ENCODE measurements at regions not wholly inside any gene's neighbourhood (a gene's known extent, or its start where the extent isn't known, plus 50 kb on each side); places are given as distances from the start of the nearest gene placed in this dataset.

DNA sequence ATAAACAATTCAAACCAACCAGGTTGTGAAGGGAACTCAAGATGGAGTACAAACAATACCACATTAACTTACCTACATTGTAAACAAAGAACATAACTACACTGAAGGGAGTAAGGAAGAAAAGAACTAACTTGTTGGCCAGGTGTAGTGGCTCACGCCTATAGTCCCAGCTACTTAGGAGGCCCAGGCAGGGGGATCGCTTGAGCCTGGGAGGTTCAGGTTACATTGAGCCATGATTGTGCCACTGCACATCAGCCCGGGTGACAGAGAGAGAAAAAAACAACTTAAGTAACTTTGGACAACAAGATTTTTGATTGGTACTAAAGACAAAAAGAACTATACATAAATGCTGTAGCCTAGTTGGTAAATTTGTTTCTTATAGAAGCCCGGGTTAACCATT, 68.8 kb downstream of the TRIL start:
- H3K4me3 Mint-ChIP-seq (ENCODE audit: unreplicated experiment) = no peak overlapping the region
- H3K9me3 Mint-ChIP-seq (ENCODE audit: unreplicated experiment) = peaks cover 12% of the 10 kb centered on the region
- peaks cover 56% of the 10 kb centered on the region for H3K27me3 Mint-ChIP-seq (ENCODE audit: unreplicated experiment)
- no peaks in the 10 kb centered on the region for H3K36me3 Mint-ChIP-seq (ENCODE audit: unreplicated experiment)
- DNase-seq (ENCODE audit: extremely low spot score, unreplicated experiment) = no peak
- no peaks in the 10 kb centered on the region for H3K4me1 Mint-ChIP-seq (ENCODE audit: unreplicated experiment)
- H3K27ac Mint-ChIP-seq (ENCODE audit: unreplicated experiment) = no peak overlapping the region
- TF ChIP-seq, protein P1, sequence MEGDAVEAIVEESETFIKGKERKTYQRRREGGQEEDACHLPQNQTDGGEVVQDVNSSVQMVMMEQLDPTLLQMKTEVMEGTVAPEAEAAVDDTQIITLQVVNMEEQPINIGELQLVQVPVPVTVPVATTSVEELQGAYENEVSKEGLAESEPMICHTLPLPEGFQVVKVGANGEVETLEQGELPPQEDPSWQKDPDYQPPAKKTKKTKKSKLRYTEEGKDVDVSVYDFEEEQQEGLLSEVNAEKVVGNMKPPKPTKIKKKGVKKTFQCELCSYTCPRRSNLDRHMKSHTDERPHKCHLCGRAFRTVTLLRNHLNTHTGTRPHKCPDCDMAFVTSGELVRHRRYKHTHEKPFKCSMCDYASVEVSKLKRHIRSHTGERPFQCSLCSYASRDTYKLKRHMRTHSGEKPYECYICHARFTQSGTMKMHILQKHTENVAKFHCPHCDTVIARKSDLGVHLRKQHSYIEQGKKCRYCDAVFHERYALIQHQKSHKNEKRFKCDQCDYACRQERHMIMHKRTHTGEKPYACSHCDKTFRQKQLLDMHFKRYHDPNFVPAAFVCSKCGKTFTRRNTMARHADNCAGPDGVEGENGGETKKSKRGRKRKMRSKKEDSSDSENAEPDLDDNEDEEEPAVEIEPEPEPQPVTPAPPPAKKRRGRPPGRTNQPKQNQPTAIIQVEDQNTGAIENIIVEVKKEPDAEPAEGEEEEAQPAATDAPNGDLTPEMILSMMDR (IDR thresholded peaks at IDR 0.05) = no peak

DNA sequence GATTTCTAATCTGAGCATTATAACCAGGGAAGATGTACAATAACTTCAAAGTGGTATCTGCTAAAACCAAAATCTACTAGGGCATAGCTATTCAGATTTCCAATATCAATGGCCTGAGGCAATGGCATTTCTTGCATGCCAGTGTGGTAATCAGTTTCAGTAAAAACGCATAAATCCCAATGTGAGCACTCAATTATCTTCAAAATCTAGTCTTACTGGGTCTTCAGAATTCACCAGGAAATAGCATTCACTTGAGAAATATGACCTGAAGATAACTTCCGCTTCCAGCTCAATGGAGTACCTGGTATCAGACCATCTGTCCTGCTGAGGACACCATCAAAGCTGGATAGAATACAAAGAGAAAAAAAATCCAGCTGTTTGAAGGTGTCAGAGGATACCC, 72.4 kb downstream of the TRIL start:
- Mint-ChIP-seq H3K4me1 (ENCODE audit: unreplicated experiment) (no peaks in the 10 kb centered on the region), H3K4me3 (ENCODE audit: unreplicated experiment) (no peak overlapping the region), H3K9me3 (ENCODE audit: unreplicated experiment) (peaks cover 12% of the 10 kb centered on the region), H3K27me3 (ENCODE audit: unreplicated experiment) (peaks cover 70% of the 10 kb centered on the region), H3K36me3 (ENCODE audit: unreplicated experiment) (no peaks in the 10 kb centered on the region), H3K27ac (ENCODE audit: unreplicated experiment) (no peak overlapping the region)
- TF ChIP-seq, protein P1 (IDR thresholded peaks at IDR 0.05) = no peak
- DNase-seq (ENCODE audit: extremely low spot score, unreplicated experiment) = no peak

DNA sequence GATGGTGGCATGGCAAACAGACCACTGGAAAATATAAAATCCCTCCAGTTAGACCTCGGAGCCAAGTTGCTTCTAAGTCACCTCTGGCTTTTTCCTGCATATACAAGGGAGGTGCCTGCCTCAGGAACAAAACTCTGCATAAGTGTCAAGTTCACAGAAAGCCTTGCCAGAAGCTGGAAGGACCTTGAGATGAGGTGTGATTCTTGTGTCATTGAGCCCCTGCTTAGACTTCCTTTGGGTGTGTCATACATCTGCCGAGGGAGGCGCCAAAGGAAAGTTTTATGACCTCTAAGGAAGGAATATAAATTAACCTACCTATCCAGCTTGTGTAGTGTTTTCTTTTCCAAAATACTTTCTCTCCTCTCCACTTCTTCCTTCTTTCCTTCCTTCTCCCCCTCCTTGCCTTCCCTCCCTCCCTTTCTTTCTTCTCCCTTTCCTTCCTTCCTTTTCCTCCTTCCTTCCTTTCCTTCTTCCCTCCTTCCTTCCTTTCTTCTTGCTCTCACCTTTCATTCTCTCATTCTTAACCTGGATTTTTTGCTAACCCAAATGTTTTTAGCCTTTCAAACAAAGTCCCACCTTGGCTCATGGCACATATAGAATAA, 75.2 kb downstream of the TRIL start:
- Mint-ChIP-seq H3K27ac (ENCODE audit: unreplicated experiment) (no peak overlapping the region), H3K4me1 (ENCODE audit: unreplicated experiment) (no peaks in the 10 kb centered on the region), H3K36me3 (ENCODE audit: unreplicated experiment) (no peaks in the 10 kb centered on the region), H3K4me3 (ENCODE audit: unreplicated experiment) (no peak overlapping the region), H3K9me3 (ENCODE audit: unreplicated experiment) (peaks cover 12% of the 10 kb centered on the region), H3K27me3 (ENCODE audit: unreplicated experiment) (peaks cover 66% of the 10 kb centered on the region)
- DNase-seq (ENCODE audit: extremely low spot score, unreplicated experiment) = no peak
- TF ChIP-seq, protein P1 (IDR thresholded peaks at IDR 0.05) = no peak

DNA sequence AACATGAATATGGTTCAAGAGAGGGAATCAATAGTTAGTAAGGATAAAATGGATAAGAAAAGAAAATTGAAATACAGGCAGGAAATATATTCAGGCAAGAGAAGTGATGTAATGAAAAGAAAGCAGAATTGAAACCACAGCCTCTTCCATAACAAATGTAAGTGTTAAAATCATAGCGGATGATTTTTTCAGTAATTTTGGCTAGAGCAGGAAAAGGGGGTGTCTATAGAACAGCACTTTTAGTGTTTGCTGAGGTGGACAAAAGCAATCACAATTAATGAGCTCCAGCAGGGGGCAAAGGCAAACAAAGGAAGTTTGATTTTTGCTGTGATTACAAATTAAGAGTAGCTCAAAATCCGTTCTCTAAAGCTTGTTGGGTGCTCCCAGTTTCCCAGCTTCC, 79.0 kb downstream of the TRIL start:
- no peaks in the 10 kb centered on the region for H3K4me1 Mint-ChIP-seq (ENCODE audit: unreplicated experiment)
- H3K4me3 Mint-ChIP-seq (ENCODE audit: unreplicated experiment) = no peak overlapping the region
- no peak overlapping the region for H3K27ac Mint-ChIP-seq (ENCODE audit: unreplicated experiment)
- peaks cover 49% of the 10 kb centered on the region for H3K27me3 Mint-ChIP-seq (ENCODE audit: unreplicated experiment)
- H3K36me3 Mint-ChIP-seq (ENCODE audit: unreplicated experiment) = no peaks in the 10 kb centered on the region
- H3K9me3 Mint-ChIP-seq (ENCODE audit: unreplicated experiment) = no peaks in the 10 kb centered on the region
- TF ChIP-seq, protein P1 (IDR thresholded peaks at IDR 0.05) = no peak
- DNase-seq (ENCODE audit: extremely low spot score, unreplicated experiment) = no peak

DNA sequence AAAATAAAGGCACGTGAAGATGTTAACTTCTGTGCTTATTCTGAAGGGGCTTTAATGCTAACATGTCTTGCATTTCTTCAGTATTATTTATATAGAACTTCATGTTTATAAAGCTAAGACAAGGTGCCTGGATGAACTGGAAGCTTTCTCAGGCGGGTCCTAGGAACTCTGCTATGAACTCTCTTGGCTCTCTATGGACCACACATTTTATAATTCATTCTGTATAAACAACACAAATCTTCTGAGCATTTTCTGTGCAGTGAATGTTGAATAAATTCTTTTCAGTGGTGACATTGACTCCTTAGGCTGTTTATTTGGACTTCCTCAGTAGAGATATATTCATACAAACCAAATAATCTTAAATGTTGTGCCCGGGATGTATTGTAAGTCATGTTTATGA, 79.6 kb downstream of the TRIL start:
- H3K27me3 Mint-ChIP-seq (ENCODE audit: unreplicated experiment) = peaks cover 43% of the 10 kb centered on the region
- no peaks in the 10 kb centered on the region for H3K4me1 Mint-ChIP-seq (ENCODE audit: unreplicated experiment)
- no peak overlapping the region for H3K4me3 Mint-ChIP-seq (ENCODE audit: unreplicated experiment)
- no peaks in the 10 kb centered on the region for H3K36me3 Mint-ChIP-seq (ENCODE audit: unreplicated experiment)
- no peak for DNase-seq (ENCODE audit: extremely low spot score, unreplicated experiment)
- no peak overlapping the region for H3K27ac Mint-ChIP-seq (ENCODE audit: unreplicated experiment)
- H3K9me3 Mint-ChIP-seq (ENCODE audit: unreplicated experiment) = no peaks in the 10 kb centered on the region
- TF ChIP-seq, protein P1 (IDR thresholded peaks at IDR 0.05) = no peak

Measured in osteocyte (in vitro differentiated cells).